T-helper 17 cell (primary cell): ENCODE measurements at regions not wholly inside any gene's neighbourhood (a gene's known extent, or its start where the extent isn't known, plus 50 kb on each side); places are given as distances from the start of the nearest gene placed in this dataset.
"Not testable (repeated sequence)": the region's sequence is repeated elsewhere in the genome, so short reads cannot be mapped to it uniquely, and the experiment has no call there.

Experiments used
- ATAC-seq: fragments of 150-1000 bp; cut with Tn5 transposase; 2 replicates; pipeline ENCODE4 v1.10.0; 2021; ENCODE audit warnings: mild to moderate bottlenecking, moderate library complexity
- DNase-seq, 3 donors: peaks; one replicate each; pipeline versions ENCODE4 v3.0.0 to v3.0.0-alpha.2; 2020 to 2021
- H3K9me3 ChIP-seq: one replicate; pipeline ENCODE4 v1.7.0; 2013; ENCODE audit warnings: low read length, mild to moderate bottlenecking; ENCODE audit not compliant: control insufficient read depth, poor library complexity, severe bottlenecking
- H3K27ac Mint-ChIP-seq: one replicate; pipeline ENCODE4 v1.8.0; 2022; ENCODE audit warnings: mild to moderate bottlenecking, moderate library complexity, mixed read lengths
- H3K27me3 Mint-ChIP-seq: one replicate; pipeline ENCODE4 v1.8.0; 2022; ENCODE audit warnings: mixed read lengths
- H3K36me3 Mint-ChIP-seq: one replicate; pipeline ENCODE4 v1.8.0; 2022; ENCODE audit warnings: low read depth, mixed read lengths
- H3K4me1 Mint-ChIP-seq: one replicate; pipeline ENCODE4 v1.8.0; 2022; ENCODE audit warnings: mild to moderate bottlenecking, mixed read lengths
- H3K4me3 Mint-ChIP-seq: one replicate; pipeline ENCODE4 v1.8.0; 2022; ENCODE audit warnings: mild to moderate bottlenecking, moderate library complexity, mixed read lengths

DNA sequence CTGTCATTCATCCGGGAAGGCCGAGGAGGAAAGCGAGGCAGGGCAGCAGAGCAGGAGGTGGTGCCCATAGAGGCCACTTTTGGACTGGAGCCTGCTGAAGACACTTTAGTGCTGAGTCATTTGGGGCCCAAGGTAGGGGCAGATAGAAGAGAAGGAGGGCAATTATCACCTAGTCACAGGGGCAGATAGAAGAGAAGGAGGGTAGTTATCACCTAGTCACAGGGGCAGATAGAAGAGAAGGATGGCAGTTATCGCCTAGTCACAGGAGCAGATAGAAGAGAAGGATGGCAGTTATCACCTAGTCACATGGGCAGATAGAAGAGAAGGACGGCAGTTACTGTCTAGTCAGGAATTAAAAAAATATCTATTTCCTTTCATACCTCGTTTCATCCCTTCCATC, 1372.6 kb downstream of the FOXD4L5 start:
- not testable (repeated sequence) for H3K4me3 Mint-ChIP-seq, DNase-seq

DNA sequence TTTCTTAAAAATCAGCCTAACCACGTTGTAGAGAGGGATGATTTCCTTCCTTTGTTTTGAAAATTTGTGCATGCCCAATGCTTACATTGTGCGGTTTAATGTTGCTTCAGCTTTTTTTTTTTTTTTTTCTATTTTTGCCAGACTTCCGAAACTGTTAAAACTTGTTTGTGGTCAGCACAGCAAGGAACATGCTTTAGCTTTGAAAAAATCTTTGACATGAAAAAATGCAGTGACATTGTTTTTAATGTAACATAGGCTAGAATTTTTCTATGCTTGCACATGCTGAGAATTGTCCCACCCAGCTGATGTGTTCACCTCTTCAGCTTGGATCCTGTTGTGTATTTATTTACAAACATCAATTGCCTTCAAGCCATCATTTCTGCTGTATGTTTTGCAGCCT, 1375.9 kb downstream of the FOXD4L5 start:
- not testable (repeated sequence) for H3K4me1 Mint-ChIP-seq, H3K27me3 Mint-ChIP-seq, H3K9me3 ChIP-seq, H3K4me3 Mint-ChIP-seq, H3K27ac Mint-ChIP-seq, H3K36me3 Mint-ChIP-seq, DNase-seq, ATAC-seq

More for the DNA sequence above, 1372.6 kb downstream of the FOXD4L5 start:
- not testable (repeated sequence) for ATAC-seq, H3K4me1 Mint-ChIP-seq, H3K9me3 ChIP-seq, H3K36me3 Mint-ChIP-seq, H3K27ac Mint-ChIP-seq, H3K27me3 Mint-ChIP-seq

DNA sequence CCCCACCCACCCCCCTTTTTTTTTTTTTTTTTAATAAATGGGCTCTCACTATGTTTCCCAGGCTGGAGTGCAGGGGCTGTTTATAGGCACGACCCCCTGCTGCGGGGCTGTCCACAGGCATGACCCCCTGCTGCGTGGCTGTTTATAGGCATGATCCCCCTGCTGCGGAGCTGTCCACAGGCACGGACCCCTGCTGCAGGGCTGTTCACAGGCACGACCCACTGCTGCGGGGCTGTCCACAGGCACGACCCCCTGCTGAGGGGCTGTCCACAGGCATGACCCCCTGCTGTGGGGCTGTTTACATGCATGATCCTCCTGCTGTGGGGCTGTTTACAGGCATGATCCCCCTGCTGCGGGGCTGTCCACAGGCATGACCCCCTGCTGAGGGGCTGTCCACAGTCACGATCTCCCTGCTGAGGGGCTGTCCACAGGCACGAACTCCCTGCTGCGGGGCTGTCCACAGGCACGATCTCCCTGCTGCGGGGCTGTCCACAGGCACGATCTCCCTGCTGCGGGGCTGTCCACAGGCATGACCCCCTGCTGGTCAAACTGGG, 1385.3 kb downstream of the FOXD4L5 start:
- not testable (repeated sequence) for H3K4me1 Mint-ChIP-seq, ATAC-seq, H3K36me3 Mint-ChIP-seq, H3K9me3 ChIP-seq, H3K27ac Mint-ChIP-seq, DNase-seq, H3K4me3 Mint-ChIP-seq, H3K27me3 Mint-ChIP-seq

DNA sequence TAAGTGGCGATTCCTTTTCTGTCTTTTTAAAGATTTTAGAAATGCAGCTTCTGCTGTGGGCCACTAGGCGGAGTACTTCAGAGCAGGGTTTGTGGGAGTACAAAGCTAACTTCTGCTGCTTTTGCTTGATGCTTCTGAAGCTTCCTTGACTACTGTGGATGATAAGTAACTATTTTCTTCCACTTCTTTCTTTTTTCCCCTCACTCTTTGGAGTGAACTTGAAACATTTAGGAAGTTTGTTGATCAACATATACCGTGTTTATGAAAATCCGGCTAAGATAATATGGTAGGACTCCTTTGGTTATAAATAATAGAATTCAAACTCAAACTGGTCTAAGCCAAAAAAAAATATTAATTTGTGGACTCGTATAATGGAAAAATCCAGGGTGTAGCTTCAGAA, 1403.6 kb downstream of the FOXD4L5 start:
- not testable (repeated sequence) for DNase-seq, ATAC-seq, H3K27me3 Mint-ChIP-seq, H3K4me3 Mint-ChIP-seq, H3K27ac Mint-ChIP-seq, H3K4me1 Mint-ChIP-seq, H3K9me3 ChIP-seq, H3K36me3 Mint-ChIP-seq

DNA sequence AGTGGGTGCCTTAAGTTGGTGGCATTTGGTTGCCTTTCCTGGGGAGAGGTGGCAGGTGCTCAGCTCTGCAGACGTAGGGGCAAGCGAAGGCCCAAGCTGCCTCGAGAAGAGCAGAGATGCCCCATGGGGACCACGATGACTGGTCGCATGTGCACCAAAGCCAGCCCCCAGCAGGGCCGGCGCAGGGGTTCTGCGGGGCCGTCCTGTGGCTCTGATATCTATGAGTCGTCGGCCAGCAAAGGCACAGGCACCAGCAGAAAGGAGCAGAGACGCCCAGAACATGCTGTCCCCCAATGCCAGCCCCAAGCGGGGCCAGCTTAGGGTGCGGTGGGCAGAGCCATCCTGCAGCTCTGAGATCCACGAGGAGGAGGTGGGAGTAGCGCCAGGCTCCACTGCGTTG, 1408.6 kb downstream of the FOXD4L5 start:
- not testable (repeated sequence) for H3K4me1 Mint-ChIP-seq, H3K27ac Mint-ChIP-seq, H3K27me3 Mint-ChIP-seq, ATAC-seq, H3K36me3 Mint-ChIP-seq, DNase-seq, H3K4me3 Mint-ChIP-seq, H3K9me3 ChIP-seq

DNA sequence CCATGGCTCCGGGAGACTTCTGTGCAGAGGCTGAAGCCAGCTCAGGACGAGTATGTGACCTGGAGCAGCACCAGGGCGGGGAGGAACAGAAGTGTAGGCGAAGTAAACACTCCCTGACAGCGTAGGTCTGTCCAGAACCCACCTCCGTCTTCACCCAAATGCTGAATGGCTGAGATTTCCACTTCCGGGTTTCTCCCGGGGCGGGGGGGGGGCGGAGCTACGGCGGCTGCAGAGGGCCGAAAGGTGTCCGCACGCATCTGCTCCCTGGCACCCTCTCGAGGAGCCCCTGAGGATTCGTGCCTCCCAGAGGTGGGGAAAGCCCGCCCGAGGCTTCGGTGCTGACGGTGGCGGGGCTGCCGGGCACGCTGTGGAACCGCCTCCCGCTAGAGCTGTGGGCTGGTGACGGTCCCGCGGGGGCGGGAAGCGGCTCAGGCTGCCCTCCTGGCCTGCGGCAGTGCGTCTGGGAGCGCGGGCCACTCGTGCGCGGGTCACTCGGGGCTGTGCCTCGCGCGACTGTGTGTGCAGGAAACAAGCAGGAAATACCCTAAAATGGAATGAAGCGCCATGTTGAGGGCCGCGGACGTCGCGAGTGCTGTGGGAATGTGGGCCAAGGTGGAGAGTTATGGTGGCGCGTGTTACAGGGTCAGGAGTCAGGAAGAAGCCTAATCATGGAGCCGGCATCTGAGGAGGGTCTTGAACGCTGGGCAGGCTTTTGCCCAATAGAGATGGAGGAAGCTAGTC, 1425.4 kb downstream of the FOXD4L5 start:
- Mint-ChIP-seq H3K4me1 (no peaks in the 10 kb centered on the region), H3K27ac (no peak overlapping the region), H3K36me3 (no peaks in the 10 kb centered on the region), H3K4me3 (no peak overlapping the region), H3K27me3 (no peaks in the 10 kb centered on the region)
- ATAC-seq (peak; percentile 39), DNase-seq (peak in 1 of 3 donors; percentile 59)
- H3K9me3 ChIP-seq, result no peaks in the 10 kb centered on the region

DNA sequence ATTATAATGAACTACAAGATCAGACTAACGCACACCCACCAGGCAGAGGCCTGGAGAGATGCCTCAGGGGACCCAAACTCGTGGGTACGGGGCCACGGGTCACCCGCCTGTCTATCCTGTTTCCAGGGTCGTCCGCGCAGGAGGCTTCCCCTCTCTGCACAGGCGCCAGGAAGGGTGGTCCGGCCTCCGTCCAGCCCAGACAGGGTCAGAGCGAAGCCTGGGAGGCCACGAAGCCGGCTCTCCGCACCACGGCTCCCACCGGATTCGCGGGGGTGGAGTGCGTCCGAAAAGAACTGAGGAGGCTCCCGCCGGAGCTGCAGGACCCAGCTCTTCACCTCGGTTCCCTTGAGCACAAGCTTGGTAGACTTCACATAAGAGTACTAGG, 1425.9 kb downstream of the FOXD4L5 start:
- not testable (repeated sequence) for H3K27me3 Mint-ChIP-seq, H3K9me3 ChIP-seq, H3K27ac Mint-ChIP-seq, ATAC-seq, H3K4me1 Mint-ChIP-seq, H3K36me3 Mint-ChIP-seq, H3K4me3 Mint-ChIP-seq, DNase-seq

DNA sequence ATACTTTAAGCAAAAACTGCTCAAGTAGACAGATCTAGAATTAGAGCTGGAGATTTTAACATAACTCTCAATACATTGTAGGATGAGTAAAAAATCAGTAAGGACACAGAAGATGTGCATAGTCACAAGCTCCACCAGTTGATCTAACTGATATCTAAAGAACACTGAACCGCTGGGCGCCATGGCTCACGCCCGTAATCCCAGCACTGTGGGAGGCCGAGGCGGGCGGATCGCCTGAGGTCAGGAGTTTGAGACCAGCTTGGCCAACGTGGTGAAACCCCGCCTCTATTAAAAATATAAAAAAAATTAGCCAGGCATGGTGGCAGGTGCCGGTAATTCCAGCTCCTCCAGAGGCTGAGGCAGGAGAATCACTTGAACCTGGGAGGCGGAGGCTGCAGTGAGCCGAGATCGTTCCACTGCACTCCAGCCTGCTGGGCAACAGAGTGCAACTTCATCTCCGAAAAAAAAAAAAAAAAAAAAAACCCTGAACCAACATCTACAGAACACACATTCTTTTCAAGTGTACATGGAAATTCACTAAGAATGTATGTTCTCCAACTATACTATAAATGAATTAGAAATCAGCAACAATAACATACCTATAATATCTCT, 1431.8 kb downstream of the FOXD4L5 start:
- H3K4me1 Mint-ChIP-seq, H3K36me3 Mint-ChIP-seq, DNase-seq, H3K4me3 Mint-ChIP-seq, ATAC-seq, H3K9me3 ChIP-seq, H3K27ac Mint-ChIP-seq, H3K27me3 Mint-ChIP-seq: not testable (repeated sequence)

DNA sequence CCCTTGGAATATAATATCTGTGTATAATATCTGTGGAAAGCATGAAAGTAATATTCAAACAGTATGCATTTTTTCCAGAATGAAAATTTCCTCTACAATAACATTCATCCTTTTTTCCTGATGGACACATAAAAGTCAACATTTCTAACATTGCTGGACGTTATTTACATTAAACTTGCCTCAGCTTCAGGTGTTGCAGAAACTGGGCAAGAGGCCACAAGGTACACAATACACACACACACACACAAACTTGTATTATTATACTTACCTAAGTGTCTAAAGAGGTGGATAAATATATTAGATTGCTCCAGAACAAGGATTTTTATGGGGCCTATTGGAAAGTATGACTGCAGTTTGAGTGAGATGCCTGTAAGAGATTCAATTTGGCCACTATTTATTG, 1460.2 kb downstream of the FOXD4L5 start:
- H3K4me3 Mint-ChIP-seq, H3K36me3 Mint-ChIP-seq, DNase-seq, H3K9me3 ChIP-seq, H3K4me1 Mint-ChIP-seq, H3K27me3 Mint-ChIP-seq, ATAC-seq, H3K27ac Mint-ChIP-seq: not testable (repeated sequence)

DNA sequence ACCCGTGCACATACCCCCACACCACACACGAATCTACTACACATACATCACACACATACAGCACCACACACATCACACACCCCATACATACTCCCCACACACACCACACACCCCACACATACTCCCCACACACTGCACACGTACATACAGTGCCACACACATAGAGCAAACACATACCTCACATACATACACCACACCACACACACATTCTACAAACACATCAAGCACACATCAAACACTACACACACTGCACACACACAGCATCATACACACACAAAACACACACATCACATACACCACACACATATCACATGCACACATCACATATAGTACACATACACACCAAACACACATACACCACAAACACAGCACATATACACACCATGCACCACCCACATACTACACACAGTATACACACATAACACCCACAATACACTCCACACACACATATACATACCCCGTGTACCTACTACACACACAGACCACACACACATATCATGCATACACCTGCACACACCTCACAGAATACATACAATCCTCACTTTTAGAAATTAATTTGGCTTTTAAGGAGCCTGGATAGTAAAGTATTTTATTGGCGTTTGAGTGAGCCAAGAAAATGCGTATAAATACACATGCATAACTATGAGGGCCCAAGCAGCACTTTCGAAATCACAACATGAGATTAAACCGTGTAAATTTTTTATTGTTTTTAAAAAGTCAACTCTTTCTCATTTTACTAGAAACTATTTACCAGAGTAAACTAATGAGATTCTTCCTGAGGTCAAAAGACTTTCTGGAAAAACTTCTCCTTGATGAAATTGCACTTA, 1461.4 kb downstream of the FOXD4L5 start:
- peak; percentile 63 for ATAC-seq
- DNase-seq, result not testable (repeated sequence)

DNA sequence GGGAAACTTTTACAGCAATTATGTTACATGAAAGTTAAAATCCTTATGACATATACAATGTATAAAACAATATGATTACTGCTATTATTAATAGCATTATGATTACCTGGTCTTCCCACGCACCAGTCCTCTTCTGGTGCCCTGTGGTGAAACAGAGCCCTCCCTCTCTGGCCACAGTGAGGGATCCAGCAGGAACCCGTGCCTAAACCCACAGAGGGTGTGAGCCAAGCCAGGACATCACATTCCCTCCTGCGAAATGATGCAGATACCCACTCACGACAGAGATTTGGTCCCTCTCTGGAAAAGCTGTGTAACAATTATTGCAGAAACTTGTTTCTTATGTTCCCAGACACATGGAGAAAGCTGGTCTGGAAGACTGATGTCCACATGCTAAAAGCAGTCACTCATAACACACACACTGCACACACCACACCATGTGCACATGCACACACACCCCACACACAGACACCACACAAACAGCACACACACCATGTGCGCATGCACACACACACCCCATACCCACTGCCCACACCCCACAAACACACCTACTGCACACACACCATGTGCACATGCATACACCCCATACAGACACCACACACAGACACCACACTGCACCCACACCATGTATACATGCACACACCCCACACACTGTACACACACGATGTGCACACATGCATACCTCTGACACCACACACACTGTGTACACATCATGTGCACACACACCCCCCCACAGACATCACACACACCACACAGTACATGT, 1462.2 kb downstream of the FOXD4L5 start:
- not testable (repeated sequence) for H3K4me3 Mint-ChIP-seq, H3K27ac Mint-ChIP-seq, H3K9me3 ChIP-seq, H3K36me3 Mint-ChIP-seq, H3K27me3 Mint-ChIP-seq, DNase-seq, H3K4me1 Mint-ChIP-seq
- ATAC-seq, result peak; percentile 3

More for the DNA sequence above, 1461.4 kb downstream of the FOXD4L5 start:
- H3K9me3 ChIP-seq, H3K27ac Mint-ChIP-seq, H3K36me3 Mint-ChIP-seq, H3K4me1 Mint-ChIP-seq, H3K4me3 Mint-ChIP-seq, H3K27me3 Mint-ChIP-seq: not testable (repeated sequence)

DNA sequence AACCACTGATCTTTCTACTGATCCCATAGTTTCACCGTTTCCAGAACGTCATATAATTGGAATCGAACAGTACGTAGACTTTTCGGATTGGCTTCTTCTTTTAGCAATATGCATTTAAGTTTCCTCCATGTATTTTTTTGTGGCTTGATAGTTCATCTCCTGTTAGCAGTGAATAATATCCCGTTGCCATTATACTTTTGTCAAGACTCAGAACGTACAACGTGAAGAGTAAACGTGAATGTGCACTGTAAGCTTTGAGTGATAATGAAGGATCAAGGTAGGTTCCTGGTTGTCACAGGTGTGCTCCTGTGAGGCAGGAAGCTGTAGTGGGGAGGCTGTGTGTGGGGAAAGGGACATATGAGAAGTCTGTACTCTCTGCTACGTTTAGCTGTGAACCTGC, 1463.7 kb downstream of the FOXD4L5 start:
- Mint-ChIP-seq H3K4me1 (peaks cover 12% of the 10 kb centered on the region), H3K27me3 (peaks cover 16% of the 10 kb centered on the region)
- H3K4me3 Mint-ChIP-seq, DNase-seq, H3K36me3 Mint-ChIP-seq, ATAC-seq, H3K27ac Mint-ChIP-seq, H3K9me3 ChIP-seq: not testable (repeated sequence)

DNA sequence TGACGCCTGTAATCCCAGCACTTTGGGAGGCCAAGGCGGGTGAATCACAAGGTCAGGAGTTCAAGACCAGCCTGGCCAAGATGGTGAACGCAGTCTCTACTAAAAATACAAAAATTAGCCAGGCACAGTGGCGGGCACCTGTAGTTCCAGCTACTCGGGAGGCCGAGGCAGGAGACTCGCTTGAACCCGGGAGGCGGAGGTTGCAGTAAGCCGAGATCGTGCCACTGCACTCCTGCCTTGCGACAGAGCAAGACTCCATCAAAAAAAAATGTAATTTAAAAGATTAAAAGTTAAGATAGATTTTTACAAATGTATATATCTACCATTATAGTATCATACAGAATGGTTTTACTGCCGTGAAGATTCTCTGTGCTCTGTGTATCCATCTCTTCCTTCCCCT, 1464.1 kb downstream of the FOXD4L5 start:
- H3K27me3 Mint-ChIP-seq, result peaks cover 16% of the 10 kb centered on the region
- not testable (repeated sequence) for H3K36me3 Mint-ChIP-seq, H3K27ac Mint-ChIP-seq, H3K4me3 Mint-ChIP-seq, H3K9me3 ChIP-seq, ATAC-seq, DNase-seq
- H3K4me1 Mint-ChIP-seq, result peaks cover 12% of the 10 kb centered on the region
